Activated CD4-positive, alpha-beta T cell treated with anti-CD3 and anti-CD28 coated beads, Interleukin-2, Interleukin-6, amounts not matched to agents 100 ng/mL and 50 ng/mL, durations not matched to agents 16 hours and 8 hours (primary cell): ENCODE measurements at regions not wholly inside any gene's neighbourhood (a gene's known extent, or its start where the extent isn't known, plus 50 kb on each side); places are given as distances from the start of the nearest gene placed in this dataset.

Source experiments
- DNase-seq: peaks from one replicate; pipeline ENCODE4 v3.0.0-alpha.2; 2020

DNA sequence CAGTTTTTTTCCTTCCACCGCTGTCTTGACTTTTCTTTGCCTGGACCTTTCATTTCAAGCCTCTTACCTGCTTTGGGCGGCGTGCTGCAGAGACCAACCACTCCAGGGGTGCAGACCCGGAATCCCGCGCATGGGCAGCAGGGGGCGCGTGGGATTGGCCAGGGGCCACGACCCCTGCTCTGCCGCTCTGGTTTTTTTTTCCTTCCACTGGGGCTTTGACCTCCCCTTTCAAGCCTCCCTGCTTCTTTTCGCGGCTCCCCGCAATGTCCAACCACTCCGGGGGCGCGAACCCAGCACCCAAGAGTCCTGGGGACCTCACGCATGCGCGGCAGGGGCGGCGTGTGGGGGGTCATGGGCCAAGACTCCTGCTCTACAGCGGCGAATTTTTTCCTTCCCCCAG is 325.1 kb downstream of the ALG10 start:
- DNase-seq = no peak

DNA sequence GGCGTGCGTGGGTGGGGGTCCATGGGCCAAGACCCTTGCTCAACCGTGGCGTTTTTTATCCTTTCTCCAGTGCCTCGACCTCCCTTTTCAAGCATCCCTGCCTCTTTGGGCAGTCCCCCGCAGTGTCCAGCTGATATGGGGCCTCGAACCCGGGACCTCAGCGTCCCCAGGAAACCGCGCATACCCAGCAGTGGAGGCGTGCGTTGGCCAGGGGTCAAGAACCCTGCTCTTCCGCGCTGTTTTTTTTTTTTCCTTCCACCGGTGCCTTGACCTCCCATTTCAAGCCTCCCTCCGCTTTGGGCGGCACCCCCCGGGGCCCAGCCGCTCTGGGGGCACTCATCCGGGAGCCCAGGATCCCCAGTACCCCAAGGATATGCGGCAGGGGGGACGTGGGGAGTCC is 325.8 kb downstream of the ALG10 start:
- DNase-seq = no peak

DNA sequence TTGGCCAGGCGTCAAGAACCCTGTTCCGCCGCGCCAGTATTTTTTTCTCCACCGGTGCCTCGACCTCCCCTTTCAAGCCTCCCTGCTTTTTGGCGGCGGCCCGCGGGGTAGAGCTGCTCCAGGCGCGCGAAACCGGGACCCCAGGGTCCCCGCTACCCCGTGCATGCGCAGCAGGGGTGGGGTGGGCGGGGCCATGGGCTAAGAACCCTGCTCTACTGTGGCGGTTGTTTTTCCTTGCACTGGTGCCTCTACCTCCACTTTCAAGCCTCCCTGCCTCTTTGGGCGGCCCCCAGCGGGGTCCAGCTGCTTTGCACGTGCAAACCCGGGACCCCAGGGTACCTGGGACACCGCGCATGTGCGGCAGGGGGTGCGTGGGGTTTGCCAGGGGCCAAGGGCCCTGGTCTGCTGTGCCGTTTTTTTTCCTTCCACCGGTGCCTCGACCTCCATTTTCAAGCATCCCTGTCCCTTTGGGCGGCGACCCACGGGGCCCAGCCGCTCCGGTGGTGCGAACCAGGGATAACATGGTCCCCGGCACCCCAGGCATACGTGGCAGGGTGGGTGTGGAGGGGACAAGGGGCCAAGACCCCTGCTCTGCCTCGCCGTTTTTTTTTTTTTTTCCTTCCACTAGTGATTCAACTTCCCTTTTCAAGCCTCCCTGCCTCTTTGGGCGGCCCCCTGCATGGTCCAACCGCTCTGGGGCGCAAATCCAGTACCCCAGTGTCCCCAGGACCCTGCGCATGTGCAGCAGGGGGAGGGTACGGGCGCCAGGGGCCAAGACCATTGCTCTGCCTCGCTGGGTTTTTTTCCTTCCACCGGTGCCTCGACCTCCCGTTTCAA is 326.8 kb downstream of the ALG10 start:
- DNase-seq = no peak

DNA sequence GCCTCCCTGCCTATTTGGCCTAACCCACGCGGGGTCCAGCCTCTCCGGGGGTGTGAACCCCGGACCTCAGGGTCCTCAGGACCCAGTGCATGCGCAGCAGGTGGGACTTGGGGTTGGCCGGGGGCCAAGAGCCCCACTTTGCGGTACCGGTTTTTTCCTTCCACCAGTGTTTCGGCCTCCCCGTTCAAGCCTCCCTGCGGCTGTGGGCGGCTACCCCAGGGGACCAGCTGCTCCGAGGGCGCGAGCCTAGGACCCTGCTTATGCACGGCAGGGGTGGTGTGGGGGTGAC is 327.3 kb downstream of the ALG10 start:
- DNase-seq = no peak

DNA sequence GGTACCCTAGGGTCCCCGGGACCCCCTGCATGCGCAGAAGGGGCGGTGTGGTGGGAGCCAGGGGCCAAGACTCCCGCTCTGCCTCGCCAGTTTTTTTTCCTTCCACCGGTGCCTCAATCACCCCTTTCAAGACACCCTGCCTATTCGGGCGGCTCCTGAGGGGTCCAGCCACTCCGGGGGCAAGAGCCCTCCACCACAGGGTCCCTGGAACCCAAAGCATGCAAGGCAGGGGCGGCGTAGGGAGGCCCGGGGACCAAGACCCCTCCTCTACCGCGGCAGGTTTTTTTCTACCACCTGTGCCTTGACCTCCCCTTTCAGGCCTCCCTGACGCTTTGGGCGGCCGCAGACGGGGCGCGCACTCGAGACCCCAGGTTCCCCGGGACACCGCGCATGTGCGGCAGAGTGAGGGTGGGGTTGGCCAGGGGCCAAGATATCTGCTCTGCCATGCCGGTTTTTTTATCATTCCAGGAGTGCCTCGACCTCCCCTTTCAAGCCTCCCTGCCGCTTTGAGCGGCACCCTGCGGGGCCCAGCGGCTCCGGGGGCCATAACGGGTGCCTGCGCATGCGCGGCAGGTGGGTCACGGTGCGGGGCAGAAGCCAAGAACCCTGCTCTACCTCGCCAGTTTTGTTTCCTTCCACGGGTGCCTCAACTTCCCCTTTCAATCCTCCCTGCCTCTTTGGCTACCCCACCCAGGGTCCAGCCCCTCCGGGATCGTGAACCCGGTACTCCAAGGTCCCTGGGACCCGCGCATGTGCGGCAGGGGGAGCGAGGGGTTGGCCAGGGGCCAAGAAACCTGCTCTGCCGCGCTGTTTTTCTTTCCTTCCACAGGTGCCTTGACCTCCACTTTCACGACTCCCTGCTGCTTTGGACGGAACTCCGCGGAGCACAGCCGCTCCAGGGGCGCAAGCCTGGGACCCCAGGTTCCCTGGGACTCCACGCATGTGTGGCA is 328.1 kb downstream of the ALG10 start:
- no peak for DNase-seq

DNA sequence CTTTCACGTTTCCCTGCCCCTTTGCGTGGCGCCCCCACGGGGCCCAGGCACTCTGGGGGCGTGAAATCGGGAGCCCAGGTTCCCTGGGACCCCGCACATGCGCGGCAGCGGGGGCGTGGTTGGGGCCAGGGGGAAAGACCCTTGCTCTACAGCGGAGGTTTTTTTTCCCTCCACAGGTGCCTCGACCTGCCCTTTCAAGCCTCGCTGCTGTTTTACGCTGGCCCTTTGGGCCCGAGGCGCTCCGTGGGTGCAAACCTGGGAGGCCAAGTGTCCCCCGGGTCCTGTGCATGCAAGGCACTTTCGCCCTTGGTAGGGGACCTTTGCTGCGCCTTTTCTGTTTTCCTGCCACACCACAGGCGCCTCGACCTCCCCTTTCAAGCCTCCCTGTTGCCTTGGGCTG is 329.8 kb downstream of the ALG10 start:
- DNase-seq = no peak

DNA sequence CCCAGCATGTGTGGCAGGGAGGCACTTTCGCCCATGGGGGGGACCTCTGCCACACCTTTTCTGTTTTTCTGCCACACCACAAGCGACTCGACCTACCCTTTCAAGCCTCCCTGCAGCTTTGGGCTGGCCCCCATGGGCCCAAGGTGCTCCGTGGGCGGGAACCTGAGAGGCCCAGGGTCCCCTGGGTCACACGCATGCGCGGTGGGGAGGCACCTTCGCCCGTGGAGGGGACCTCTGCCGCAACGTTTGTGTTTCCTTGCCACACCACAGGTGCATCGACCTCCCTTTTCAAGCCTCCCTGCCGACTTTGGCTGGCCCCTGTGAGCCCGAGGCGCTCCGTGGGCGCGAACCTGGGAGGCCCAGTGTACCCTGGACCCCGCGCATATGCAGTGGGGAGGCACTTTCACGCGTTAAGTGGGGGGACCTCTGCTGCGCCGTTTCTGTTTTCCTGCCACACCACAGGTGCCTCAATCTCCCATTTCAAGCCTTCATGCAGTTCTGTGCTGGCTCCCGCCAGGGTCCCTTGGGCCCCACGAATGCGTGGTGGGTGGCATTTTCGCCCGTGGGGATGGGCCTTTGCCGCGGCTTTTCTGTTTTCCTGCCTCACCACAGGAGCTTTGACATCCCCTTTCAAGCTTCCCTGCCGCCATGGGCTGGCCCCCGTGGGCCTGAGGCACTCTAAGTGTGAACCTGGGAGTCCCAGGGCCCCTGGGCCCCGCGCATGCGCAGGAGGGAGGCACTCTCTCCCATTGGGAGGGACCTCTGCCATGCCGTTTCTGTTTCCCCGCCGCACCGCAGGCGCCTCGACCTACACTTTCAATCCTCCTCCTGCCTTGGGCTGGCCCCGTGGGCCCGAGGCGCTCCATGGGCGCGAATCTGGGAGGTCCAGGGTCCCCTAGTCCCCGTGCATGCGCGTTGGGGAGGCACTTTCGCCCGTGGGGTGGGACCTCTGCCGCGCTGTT is 332.2 kb downstream of the ALG10 start:
- DNase-seq = no peak

DNA sequence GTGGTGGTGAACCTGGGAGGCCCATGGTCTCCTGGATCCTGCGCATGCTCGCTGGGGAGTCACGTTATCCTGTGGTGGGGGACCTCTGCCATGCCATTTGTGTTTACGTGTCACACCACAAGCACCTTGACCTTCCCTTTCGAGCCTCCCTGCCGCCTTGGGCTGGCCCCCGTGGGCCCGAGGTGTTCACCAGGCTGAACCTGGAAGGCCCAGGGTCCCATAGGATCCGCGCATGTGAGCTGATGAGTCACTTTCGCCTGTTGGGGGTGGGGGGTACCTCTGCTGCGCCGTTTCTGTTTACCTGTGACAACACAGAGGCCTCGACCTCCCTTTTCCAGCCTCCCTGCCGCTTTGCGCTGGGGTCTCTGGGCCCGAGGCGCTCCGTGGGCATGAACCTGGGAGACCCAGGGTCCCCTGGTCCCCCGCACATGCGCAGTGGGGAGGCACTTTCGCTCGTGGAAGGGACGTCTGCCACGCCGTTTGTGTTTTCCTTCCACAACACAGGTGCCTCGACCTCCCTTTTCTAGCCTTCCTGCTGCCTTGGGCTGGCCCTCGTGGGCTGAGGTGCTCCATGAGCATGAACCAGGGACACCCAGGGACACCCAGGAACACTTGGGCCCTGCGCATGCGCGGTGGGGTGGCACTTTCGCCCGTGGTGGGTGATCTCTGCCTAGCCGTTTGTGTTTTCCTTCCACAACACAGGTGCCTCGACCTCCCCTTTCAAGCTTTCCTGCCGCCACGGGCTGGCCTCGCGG is 334.1 kb downstream of the ALG10 start:
- no peak for DNase-seq

DNA sequence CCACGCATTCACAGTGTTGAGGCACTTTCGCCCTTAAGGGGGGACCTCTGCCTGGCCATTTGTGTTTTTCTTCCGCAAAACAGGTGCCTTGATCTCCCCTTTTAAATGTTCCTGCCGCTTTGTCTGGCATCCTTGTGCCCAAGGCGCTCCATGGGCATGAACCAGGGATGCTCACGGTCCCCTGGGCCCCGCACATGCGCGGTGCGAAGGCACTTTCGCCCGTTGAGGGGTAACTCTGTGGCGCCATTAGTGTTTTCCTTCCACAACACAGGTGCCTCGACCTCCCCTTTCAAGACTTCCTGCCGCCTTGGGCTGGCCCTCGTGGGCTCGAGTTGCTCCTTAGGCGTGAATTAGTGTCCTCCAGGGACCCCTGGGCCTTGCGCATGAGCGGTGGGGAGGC is 335.5 kb downstream of the ALG10 start:
- DNase-seq = no peak

DNA sequence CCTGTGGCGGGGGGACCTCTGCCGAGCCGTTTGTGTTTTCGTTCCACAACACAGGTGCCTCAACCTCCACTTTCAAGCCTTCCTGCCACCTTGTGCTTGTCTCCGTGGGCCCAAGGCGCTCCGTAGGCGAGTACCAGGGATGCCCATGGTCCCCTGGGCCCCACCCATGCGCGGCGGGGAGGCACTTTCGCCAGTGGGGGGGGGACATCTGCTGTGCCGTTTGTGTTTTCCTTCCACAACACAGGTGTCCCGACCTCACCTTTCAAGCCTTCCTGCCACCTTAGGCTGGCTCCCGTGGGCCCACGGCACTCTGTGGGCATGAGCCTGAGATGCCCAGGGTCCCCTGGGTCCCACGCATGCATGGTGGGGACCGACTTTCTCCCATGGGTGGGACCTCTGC is 335.9 kb downstream of the ALG10 start:
- no peak for DNase-seq

DNA sequence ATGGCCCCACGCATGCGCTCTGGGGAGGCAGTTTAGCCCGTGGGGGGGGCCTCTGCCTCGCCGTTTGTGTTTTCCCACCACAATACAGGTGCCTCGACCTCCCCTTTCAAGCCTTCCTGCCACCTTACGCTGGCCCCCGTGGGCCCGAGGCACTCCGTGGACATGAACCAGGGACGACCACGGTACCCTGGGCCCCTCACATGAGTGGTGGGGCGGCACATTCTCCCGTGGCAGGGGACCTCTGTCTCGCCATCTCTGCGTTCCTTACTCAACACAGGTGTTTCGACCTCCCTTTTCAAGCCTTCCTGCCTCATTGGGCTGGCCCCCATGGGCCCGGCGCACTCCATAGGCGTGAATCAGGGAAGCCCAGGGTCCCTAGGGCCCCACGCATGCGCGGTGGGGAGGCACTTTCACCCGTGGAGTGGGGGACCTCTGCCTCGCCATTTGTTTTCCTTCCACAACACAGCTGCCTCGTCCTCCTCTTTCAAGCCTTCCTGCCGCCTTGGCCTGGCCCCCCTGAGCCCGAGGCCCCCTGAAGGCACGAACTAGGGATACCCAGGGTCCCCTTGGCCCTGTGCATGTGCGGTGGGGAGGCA is 339.5 kb downstream of the ALG10 start:
- no peak for DNase-seq

DNA sequence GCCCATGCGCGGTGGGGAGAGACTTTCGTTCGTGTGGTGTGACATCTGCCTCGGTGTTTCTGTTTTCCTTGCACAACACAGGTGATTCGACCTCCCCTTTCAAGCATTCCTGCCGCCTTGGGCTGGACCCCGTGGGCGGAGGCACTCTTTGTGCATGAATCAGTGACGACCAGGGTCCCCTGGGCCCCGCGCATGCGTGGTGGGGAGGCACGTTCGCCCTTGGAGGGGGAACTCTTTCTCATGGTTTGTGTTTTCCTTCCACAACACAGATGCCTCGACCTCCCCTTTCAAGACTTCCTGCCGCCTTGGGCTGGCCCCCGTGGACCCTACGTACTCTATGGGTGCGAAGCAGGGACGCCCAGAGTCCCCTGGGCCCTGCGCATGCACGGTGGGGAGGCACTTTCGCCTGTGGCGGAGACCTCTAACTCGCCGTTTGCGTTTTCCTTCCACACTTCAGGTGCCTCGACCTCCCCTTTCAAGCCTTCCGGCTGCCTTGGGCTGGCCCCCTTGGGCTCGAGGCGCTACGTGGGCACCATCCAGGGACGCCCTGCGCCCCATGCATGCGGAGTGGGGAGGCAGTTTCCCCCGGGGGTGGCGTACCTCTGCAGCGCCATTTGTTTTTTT is 340.9 kb downstream of the ALG10 start:
- no peak for DNase-seq

DNA sequence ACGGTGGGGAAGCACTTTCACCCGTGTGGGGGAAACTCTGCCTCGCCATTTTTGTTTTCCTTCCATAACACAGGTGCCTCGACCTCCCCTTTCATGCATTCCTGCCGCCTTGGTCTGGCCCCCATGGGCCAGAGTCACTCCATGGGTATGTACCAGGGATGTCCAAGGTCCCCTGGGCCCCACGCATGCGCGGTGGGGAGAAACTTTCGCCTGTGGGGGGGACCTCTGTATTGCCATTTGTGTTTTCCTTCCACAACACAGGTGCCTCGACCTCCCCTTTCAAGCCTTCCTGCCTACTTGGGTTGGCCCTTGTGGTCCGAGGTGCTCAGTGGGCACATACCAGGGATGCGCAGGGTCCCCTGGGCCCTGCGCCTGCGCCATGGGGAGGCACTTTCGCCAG is 345.8 kb downstream of the ALG10 start:
- no peak for DNase-seq

DNA sequence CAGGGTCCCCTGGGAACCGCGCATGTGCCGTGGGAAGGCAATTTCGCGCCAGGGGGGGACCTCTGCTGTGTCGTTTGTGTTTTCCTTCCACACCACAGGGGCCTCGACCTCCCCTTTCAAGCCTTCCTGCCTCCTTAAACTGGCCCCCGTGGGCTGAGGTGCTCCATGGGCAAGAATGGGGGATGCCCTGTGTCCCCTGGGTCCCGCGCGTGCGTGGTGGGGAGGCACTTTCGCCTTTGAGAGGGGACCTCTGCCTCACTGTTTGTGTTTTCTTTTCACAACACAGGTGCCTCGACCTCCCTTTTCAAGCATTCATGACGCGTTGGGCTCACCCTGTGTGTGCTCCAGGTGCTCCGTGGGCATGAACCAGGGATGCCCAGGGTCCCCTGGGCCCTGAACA is 348.8 kb downstream of the ALG10 start:
- no peak for DNase-seq

DNA sequence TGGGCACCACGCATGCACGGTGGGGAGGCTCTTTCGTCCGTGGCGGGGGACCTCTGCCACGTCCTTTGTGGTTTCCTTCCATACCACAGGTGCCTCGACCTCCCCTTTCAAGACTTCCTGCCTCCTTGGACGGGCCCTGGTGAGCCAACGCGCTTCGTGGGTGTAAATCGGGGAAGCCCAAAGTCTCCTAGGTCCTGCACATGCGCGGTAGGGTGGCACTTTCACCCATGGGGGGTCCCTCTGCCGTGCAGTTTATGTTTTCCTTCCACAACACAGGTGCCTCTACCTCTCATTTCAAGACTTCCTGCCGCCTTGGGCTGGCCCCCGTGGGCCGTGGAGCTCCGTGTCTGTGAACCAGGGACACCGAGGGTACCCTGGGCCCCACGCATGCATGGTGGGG is 349.7 kb downstream of the ALG10 start:
- no peak for DNase-seq

DNA sequence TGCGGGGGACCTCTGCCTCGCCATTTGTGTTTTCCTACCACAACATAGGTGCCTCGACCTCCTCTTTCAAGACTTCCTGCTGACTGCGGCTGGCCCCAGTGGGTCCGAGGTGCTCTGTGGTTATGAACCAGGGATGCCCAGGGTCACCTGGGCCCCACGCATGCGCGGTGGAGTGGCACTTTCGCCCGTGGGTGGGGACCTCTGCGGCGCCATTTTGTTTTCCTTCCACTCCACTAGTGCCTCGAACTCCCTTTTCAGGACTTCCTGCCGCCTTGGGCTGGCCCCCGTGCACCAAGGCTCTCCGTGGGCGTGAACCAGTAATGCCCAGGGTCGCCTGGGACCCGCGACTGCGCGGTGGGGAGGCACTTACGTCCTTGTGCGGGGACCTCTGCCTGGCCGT is 351.6 kb downstream of the ALG10 start:
- DNase-seq = no peak

DNA sequence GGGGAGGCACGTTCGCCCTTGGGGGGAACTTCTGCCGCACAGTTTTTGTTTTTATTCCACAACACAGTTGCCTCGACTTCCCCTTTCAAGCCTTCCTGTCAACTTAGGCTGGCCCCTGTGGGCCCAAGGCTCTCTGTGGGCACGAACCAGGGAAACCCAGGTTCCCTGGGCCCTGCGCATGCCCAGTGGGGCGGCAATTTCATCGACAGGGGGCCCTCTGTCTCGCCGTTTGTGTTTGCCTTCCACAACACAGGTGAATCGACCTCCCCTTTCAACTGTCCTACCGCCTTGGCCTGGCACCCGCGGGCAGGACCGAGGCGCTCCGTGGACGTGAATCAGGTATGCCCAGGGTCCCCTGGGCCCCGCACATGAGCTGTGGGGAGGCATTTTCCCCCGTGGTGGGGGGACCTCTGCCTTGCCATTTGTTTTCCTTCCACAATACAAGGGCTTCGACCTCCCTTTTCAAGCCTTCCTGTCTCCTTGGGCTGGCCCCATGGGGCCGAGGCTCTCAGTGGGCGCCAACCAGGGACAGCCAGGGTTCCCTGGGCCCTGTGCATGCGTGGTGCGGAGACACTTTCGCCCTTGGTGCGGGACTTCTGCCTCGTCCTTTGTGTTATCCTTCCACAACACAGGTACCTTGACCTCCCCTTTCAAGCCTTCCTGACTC is 354.0 kb downstream of the ALG10 start:
- no peak for DNase-seq

DNA sequence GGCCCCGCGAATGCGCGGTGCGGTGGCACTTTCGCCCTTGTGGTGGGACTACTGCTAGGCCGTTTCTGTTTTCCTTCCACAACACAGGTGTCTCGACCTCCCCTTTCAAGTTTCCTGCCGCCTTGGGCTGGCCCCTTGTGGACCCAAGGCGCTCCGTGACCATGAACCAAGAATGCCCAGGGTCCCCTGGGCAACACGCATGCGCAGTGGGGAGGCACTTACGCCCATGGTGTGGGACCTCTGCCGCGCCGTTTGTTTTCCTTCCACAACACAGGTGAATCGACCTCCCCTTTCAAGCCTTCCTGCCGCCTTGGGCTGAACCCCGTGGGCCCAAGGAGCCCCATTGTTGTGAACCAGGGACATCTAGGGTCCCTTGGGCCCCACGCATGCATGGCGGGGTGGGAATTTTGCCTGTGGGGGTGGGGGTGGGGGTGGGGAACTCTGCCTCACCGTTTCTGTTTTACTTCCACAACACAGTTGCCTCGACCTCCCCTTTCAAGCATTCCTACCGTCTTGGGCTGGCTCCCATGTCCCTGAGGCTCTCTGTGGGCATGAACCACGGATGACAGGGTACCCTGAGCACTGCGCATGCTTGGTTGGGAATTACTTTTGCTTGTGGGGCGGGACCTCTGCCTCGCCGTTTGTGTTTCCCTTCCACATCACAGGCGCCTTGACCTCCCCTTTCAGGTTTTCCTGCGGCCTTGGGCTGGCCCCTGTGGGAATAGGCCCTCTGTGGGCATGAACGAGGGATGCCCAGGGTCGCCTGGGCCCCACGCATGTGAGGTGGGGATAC is 355.1 kb downstream of the ALG10 start:
- DNase-seq = no peak

DNA sequence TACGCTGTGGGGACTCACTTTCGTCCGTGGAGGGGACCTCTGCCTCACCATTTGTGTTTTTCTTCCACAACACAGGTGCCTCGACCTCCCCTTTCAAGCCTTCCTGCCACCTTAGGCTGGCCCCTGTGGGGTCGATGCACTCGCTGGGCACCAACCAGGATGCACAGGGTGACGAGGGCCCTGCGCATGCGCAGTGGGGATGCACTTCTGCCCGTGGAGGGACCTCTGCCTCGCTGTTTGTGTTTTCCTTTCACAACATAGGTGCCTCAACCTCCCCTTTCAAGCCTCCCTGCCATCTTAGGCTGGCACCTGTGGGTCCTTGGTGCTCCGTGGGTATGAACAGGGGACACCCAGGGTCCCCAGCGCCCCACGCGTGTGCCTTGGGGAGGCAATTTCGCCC is 356.8 kb downstream of the ALG10 start:
- DNase-seq = no peak

DNA sequence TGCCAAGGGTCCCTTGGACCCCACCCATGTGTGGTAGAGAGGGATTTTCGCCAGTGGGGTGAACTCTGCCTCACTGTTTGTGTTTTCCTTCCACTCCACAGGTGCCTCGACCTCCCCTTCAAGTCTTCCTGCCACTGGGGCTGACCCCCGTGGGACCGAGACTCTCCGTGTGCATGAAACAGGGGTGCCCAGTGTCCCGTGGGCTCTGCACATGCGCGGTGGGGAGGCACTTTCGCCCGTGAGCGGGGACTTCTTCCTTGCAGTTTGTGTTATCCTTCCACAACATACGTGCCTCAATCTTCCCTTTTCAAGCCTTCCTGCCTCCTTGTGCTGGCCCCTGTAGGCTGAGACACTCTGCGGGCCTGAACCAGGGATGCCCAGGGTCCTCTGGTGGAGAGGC is 362.4 kb downstream of the ALG10 start:
- no peak for DNase-seq
